IPS-18a (cell line): ENCODE measurements at regions not wholly inside any gene's neighbourhood (a gene's known extent, or its start where the extent isn't known, plus 50 kb on each side); places are given as distances from the start of the nearest gene placed in this dataset.

Experiments
- H3K27ac ChIP-seq: one replicate; pipeline ENCODE4 v1.5.1; 2013; ENCODE audit warnings: low read length
- H3K27me3 ChIP-seq: one replicate; pipeline ENCODE4 v1.6.1; 2013; ENCODE audit warnings: mild to moderate bottlenecking, low read length; ENCODE audit not compliant: control insufficient read depth, insufficient read depth
- H3K36me3 ChIP-seq: one replicate; pipeline ENCODE4 v1.6.1; 2013; ENCODE audit warnings: low read depth, low read length; ENCODE audit not compliant: control insufficient read depth
- H3K4me1 ChIP-seq: one replicate; pipeline ENCODE4 v1.6.1; 2013; ENCODE audit warnings: low read depth, low read length; ENCODE audit not compliant: control insufficient read depth
- H3K4me3 ChIP-seq: one replicate; pipeline ENCODE4 v1.5.1; 2013; ENCODE audit warnings: low read length
- H3K9ac ChIP-seq: one replicate; pipeline ENCODE4 v1.6.1; 2013; ENCODE audit warnings: mild to moderate bottlenecking, low read length, moderate library complexity
- H3K9me3 ChIP-seq: one replicate; pipeline ENCODE4 v1.6.1; 2013; ENCODE audit warnings: low read depth, low read length; ENCODE audit not compliant: control insufficient read depth

- Histone ChIP-seq H3K9me3 (no peaks in the 10 kb centered on the region), H3K4me3 (no peak overlapping the region), H3K4me1 (no peaks in the 10 kb centered on the region), H3K27me3 (no peaks in the 10 kb centered on the region), H3K9ac (no peak overlapping the region), H3K36me3 (no peaks in the 10 kb centered on the region), H3K27ac (no peak overlapping the region)
These were observed 288.4 kb upstream of the DEPDC1 start for GRCh38 chr1:68785328-68785727.

GRCh38 chr1:68788762-68789161, 291.9 kb upstream of the DEPDC1 start:
- no peaks in the 10 kb centered on the region for H3K27me3 ChIP-seq

GRCh38 chr1:68791800-68792199, 294.9 kb upstream of the DEPDC1 start:
- no peaks in the 10 kb centered on the region for H3K9me3 ChIP-seq
- H3K27ac ChIP-seq: no peak overlapping the region
- H3K4me3 ChIP-seq: no peak overlapping the region
- no peaks in the 10 kb centered on the region for H3K36me3 ChIP-seq
- no peaks in the 10 kb centered on the region for H3K27me3 ChIP-seq
- H3K4me1 ChIP-seq: no peaks in the 10 kb centered on the region
- no peak overlapping the region for H3K9ac ChIP-seq

More at GRCh38 chr1:68788762-68789161, 291.9 kb upstream of the DEPDC1 start:
- Histone ChIP-seq H3K4me1 (no peaks in the 10 kb centered on the region), H3K9me3 (no peaks in the 10 kb centered on the region), H3K9ac (no peak overlapping the region), H3K27ac (no peak overlapping the region), H3K4me3 (no peak overlapping the region), H3K36me3 (no peaks in the 10 kb centered on the region)

GRCh38 chr1:68795956-68796355, 299.1 kb upstream of the DEPDC1 start:
- Histone ChIP-seq H3K36me3 (no peaks in the 10 kb centered on the region), H3K4me1 (no peaks in the 10 kb centered on the region), H3K9ac (no peak overlapping the region), H3K4me3 (no peak overlapping the region), H3K9me3 (no peaks in the 10 kb centered on the region), H3K27ac (no peak overlapping the region), H3K27me3 (no peaks in the 10 kb centered on the region)

DNA sequence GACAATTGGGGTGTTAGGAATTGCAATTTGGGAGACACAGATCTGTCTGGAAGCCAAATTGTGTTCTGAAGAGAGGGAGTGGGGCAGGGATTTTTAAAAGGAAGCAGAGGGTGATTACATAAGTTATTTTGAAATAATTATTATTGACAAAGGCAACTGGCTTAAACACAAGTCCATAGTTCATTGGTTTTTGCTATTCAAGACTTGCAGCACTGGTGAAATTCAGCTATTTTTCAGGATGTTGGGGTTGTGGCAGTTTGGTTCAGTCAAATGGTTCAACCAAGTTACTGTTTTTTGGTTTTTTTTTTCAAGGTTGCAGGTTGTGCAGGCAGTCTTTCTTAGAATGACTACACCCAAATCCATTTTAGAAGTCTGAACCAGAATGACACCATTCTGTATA, 300.0 kb upstream of the DEPDC1 start:
- Histone ChIP-seq H3K9me3 (no peaks in the 10 kb centered on the region), H3K27ac (no peak overlapping the region), H3K4me3 (no peak overlapping the region)

GRCh38 chr1:68798071-68798470, 301.2 kb upstream of the DEPDC1 start:
- Histone ChIP-seq H3K36me3 (no peaks in the 10 kb centered on the region), H3K9ac (no peak overlapping the region), H3K4me1 (no peaks in the 10 kb centered on the region), H3K27me3 (no peaks in the 10 kb centered on the region), H3K27ac (no peak overlapping the region), H3K4me3 (no peak overlapping the region), H3K9me3 (no peaks in the 10 kb centered on the region)

More for the DNA sequence above, 300.0 kb upstream of the DEPDC1 start:
- H3K36me3 ChIP-seq: no peaks in the 10 kb centered on the region
- H3K9ac ChIP-seq: no peak overlapping the region
- H3K27me3 ChIP-seq: no peaks in the 10 kb centered on the region
- H3K4me1 ChIP-seq: no peaks in the 10 kb centered on the region

- Histone ChIP-seq H3K9ac (no peak overlapping the region), H3K36me3 (no peaks in the 10 kb centered on the region), H3K4me3 (no peak overlapping the region), H3K27ac (no peak overlapping the region), H3K27me3 (no peaks in the 10 kb centered on the region), H3K4me1 (no peaks in the 10 kb centered on the region), H3K9me3 (no peaks in the 10 kb centered on the region)
These were observed 302.2 kb upstream of the DEPDC1 start for GRCh38 chr1:68799096-68799495.

DNA sequence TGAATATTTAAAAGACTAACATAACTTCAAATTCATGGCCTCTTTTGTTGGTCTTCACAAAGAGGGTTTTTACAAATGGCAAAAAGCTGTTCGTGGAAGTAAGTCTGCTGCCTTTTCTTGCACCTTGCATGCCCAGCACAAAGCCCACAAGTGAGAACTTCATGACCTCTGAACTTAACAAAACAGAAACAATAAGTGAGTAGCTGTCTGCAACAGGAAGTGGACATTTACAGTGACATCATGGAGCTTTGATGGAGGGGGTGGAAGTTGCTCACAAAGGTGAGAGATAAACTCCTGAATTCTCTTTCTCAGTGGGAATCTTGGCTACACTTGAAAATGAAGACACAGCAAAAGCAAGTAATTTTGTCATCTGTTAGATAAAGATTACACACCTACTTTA, 303.3 kb upstream of the DEPDC1 start:
- Histone ChIP-seq H3K9me3 (no peaks in the 10 kb centered on the region), H3K4me1 (no peaks in the 10 kb centered on the region), H3K36me3 (no peaks in the 10 kb centered on the region), H3K9ac (no peak overlapping the region), H3K27ac (no peak overlapping the region), H3K4me3 (no peak overlapping the region), H3K27me3 (no peaks in the 10 kb centered on the region)

GRCh38 chr1:68801440-68801839, 304.6 kb upstream of the DEPDC1 start:
- Histone ChIP-seq H3K36me3 (no peaks in the 10 kb centered on the region), H3K9me3 (no peaks in the 10 kb centered on the region), H3K4me1 (no peaks in the 10 kb centered on the region), H3K4me3 (no peak overlapping the region), H3K27me3 (no peaks in the 10 kb centered on the region), H3K9ac (no peak overlapping the region), H3K27ac (no peak overlapping the region)

- Histone ChIP-seq H3K36me3 (no peaks in the 10 kb centered on the region), H3K4me3 (no peak overlapping the region), H3K9ac (no peak overlapping the region), H3K4me1 (no peaks in the 10 kb centered on the region), H3K9me3 (no peaks in the 10 kb centered on the region), H3K27ac (no peak overlapping the region), H3K27me3 (no peaks in the 10 kb centered on the region)
These were observed 308.3 kb upstream of the DEPDC1 start for GRCh38 chr1:68805097-68805641.

- H3K4me1 ChIP-seq: no peaks in the 10 kb centered on the region
- H3K36me3 ChIP-seq: no peaks in the 10 kb centered on the region
- H3K4me3 ChIP-seq: no peak overlapping the region
These were observed 311.5 kb upstream of the DEPDC1 start for GRCh38 chr1:68808351-68808750.

GRCh38 chr1:68811806-68812205, 314.9 kb upstream of the DEPDC1 start:
- Histone ChIP-seq H3K9me3 (no peaks in the 10 kb centered on the region), H3K27me3 (no peaks in the 10 kb centered on the region), H3K27ac (no peak overlapping the region), H3K4me3 (no peak overlapping the region), H3K36me3 (no peaks in the 10 kb centered on the region), H3K4me1 (no peaks in the 10 kb centered on the region), H3K9ac (no peak overlapping the region)

More at GRCh38 chr1:68808351-68808750, 311.5 kb upstream of the DEPDC1 start:
- Histone ChIP-seq H3K27ac (no peak overlapping the region), H3K9ac (no peak overlapping the region), H3K27me3 (no peaks in the 10 kb centered on the region), H3K9me3 (no peaks in the 10 kb centered on the region)
